Cardiac muscle cell (in vitro differentiated cells and primary cell): ENCODE measurements at regions not wholly inside any gene's neighbourhood (a gene's known extent, or its start where the extent isn't known, plus 50 kb on each side); places are given as distances from the start of the nearest gene placed in this dataset.
A peak's percentile ranks its signal among the peaks of the same experiment; 100 is the strongest.
"Not testable (repeated sequence)": the region's sequence is repeated elsewhere in the genome, so short reads cannot be mapped to it uniquely, and the experiment has no call there.

Experiments used
- DNase-seq, 2 donors: peaks; one replicate each; pipeline versions ENCODE4 v3.0.0 to v3.0.0-alpha.2; 2010 to 2017; ENCODE audit warnings: low read depth in 1 of 2, low spot score in 1 of 2
- H3K27ac ChIP-seq: fragments of 200-600 bp; sonication (generic); 2 replicates; pipeline ENCODE4 v1.5.1; 2016
- H3K27me3 ChIP-seq: fragments of 200-600 bp; sonication (generic); 2 replicates; pipeline ENCODE4 v1.6.0; 2016; ENCODE audit warnings: control low read depth
- H3K36me3 ChIP-seq: fragments of 200-600 bp; sonication (generic); 2 replicates; pipeline ENCODE4 v1.5.1; 2016; ENCODE audit warnings: control low read depth
- H3K4me1 ChIP-seq: fragments of 200-600 bp; sonication (generic); 2 replicates; pipeline ENCODE4 v1.8.1; 2017; ENCODE audit warnings: low read depth, mild to moderate bottlenecking, mixed run types
- H3K4me3 ChIP-seq: fragments of 200-600 bp; sonication (generic); 2 replicates; pipeline ENCODE4 v1.5.1; 2016; ENCODE audit warnings: mild to moderate bottlenecking
- H3K9me3 ChIP-seq: fragments of 200-600 bp; sonication (generic); 2 replicates; pipeline ENCODE4 v1.5.1; 2017; ENCODE audit warnings: low read depth, mild to moderate bottlenecking, control low read depth
- CTCF ChIP-seq: IDR thresholded peaks from 2 replicates; pipeline ENCODE4 v1.5.1; 2012; ENCODE audit warnings: low read depth, mild to moderate bottlenecking, low read length

GRCh38 chr1:199832451-199832850 is 195.1 kb upstream of the NR5A2 start:
- H3K36me3 ChIP-seq: no peaks in the 10 kb centered on the region
- no peak for DNase-seq
- no peaks in the 10 kb centered on the region for H3K4me1 ChIP-seq
- no peak overlapping the region for H3K27ac ChIP-seq
- no peaks in the 10 kb centered on the region for H3K9me3 ChIP-seq
- no peak overlapping the region for H3K4me3 ChIP-seq
- no peaks in the 10 kb centered on the region for H3K27me3 ChIP-seq
- no peak for TF ChIP-seq CTCF

DNA sequence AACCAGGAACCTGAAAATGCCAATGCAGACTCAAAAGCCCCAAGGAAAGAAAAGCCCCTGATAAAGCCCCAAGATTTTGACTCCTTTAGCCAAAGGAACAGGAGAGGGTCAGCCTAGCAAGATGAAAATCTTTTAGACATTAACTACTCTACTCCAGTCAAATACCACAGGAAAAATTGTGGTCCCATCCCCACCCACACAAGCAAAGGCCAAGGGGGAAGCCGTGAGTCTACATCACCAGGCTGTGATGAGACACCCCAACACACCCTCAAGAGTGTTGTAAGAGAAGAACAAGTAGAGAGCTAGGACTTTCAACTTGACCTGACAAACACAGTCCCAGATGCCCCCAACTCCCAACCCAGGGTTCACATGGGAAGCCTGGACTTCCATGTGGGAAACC is 192.8 kb upstream of the NR5A2 start:
- H3K4me3 ChIP-seq: no peak overlapping the region
- DNase-seq: no peak
- no peak overlapping the region for H3K27ac ChIP-seq
- no peaks in the 10 kb centered on the region for H3K36me3 ChIP-seq
- H3K9me3 ChIP-seq: no peaks in the 10 kb centered on the region
- no peaks in the 10 kb centered on the region for H3K4me1 ChIP-seq
- no peaks in the 10 kb centered on the region for H3K27me3 ChIP-seq
- TF ChIP-seq CTCF: no peak

DNA sequence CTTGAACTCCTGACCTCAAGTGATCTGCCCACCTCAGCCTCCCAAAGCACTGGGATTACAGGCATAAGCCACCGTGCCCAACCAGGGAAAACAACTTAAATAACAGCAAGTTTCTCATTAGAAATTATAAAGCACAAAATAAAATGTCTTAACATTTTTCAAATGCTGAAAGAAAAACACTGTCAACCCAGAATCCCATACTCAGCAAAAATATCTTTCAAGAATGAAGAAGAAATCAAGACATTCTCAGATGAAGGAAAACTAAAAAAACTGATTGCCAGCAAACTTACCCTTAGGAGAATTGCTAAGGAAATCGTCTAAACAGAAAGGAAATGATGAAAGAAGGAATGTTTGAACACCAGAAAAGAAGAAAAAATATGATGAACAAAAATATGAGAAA is 191.1 kb upstream of the NR5A2 start:
- no peak overlapping the region for H3K27ac ChIP-seq
- no peaks in the 10 kb centered on the region for H3K36me3 ChIP-seq
- no peak overlapping the region for H3K4me3 ChIP-seq
- no peaks in the 10 kb centered on the region for H3K27me3 ChIP-seq
- DNase-seq: no peak
- no peaks in the 10 kb centered on the region for H3K9me3 ChIP-seq
- H3K4me1 ChIP-seq: no peaks in the 10 kb centered on the region
- no peak for TF ChIP-seq CTCF

DNA sequence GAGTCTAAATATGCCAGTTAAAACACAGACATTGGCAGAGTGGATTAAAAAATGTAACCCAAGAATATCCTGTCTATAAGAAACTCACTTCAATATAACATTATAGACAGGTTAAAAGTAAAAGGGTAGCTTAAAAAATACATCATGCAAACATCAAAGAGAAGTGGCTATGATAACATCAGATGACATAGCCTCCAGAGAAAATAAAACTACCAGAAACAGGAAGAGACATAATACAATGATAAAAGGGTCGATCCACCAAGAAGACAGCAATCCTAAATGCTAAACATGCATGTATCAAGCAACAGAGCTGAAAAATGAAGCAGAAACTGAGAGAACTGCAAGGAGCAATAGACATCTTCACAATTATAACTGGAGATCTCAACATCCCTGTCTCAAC is 190.2 kb upstream of the NR5A2 start:
- no peak for TF ChIP-seq CTCF
- H3K36me3 ChIP-seq: no peaks in the 10 kb centered on the region
- H3K27ac ChIP-seq: no peak overlapping the region
- H3K27me3 ChIP-seq: no peaks in the 10 kb centered on the region
- no peaks in the 10 kb centered on the region for H3K9me3 ChIP-seq
- H3K4me1 ChIP-seq: no peaks in the 10 kb centered on the region
- no peak for DNase-seq
- no peak overlapping the region for H3K4me3 ChIP-seq

DNA sequence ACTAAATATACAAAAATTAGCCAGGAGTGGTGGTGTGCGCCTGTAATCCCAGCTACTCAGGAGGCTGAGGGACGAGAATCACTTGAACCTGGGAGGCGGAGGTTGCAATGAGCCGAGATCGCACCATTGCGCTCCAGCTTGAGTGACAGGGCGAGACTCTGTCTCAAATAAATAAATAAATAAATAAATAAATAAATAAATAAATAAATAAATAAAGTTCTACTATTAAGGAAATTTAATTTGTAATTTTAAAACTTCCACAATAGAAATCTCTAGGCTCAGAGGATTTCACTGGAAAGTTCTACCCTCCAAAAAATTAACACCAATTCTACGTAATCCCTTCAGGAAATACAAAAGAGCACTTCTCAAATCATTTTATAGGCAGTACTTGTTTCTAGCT is 187.9 kb upstream of the NR5A2 start:
- H3K36me3 ChIP-seq, H3K27ac ChIP-seq, H3K27me3 ChIP-seq, H3K4me1 ChIP-seq, H3K9me3 ChIP-seq, DNase-seq, H3K4me3 ChIP-seq: not testable (repeated sequence)

GRCh38 chr1:199843096-199843495 is 184.4 kb upstream of the NR5A2 start:
- H3K36me3 ChIP-seq, H3K9me3 ChIP-seq, DNase-seq, H3K4me1 ChIP-seq, H3K4me3 ChIP-seq, H3K27me3 ChIP-seq, H3K27ac ChIP-seq: not testable (repeated sequence)

DNA sequence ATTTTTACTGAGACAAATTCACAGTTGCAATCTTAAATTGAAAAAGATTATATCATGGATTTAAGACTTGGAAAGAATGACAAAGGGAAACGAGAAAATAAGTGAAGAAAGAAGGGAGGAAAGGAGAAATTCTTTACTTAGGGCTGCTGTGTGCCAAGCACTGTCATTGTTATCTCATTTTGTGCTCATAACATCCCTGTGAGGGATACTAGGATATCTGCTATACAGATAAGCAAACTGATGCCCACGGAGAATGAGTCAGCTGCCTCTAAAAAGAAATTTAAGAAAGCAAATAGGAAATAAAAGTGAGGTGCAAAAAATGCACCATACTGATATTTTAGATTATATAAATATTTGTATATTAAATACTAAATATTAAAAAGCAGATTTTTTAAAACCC is 183.6 kb upstream of the NR5A2 start:
- H3K4me1 ChIP-seq: no peaks in the 10 kb centered on the region
- H3K27me3 ChIP-seq: no peaks in the 10 kb centered on the region
- no peak overlapping the region for H3K4me3 ChIP-seq
- peak in 1 of 2 donors; percentile 35 for DNase-seq
- no peak overlapping the region for H3K27ac ChIP-seq
- no peaks in the 10 kb centered on the region for H3K36me3 ChIP-seq
- no peaks in the 10 kb centered on the region for H3K9me3 ChIP-seq
- no peak for TF ChIP-seq CTCF
